ENCODE measurements at regions not wholly inside any gene's neighbourhood (a gene's known extent, or its start where the extent isn't known, plus 50 kb on each side); places are given as distances from the start of the nearest gene placed in this dataset.
A peak's percentile ranks its signal among the peaks of the same experiment; 100 is the strongest.

DNA sequence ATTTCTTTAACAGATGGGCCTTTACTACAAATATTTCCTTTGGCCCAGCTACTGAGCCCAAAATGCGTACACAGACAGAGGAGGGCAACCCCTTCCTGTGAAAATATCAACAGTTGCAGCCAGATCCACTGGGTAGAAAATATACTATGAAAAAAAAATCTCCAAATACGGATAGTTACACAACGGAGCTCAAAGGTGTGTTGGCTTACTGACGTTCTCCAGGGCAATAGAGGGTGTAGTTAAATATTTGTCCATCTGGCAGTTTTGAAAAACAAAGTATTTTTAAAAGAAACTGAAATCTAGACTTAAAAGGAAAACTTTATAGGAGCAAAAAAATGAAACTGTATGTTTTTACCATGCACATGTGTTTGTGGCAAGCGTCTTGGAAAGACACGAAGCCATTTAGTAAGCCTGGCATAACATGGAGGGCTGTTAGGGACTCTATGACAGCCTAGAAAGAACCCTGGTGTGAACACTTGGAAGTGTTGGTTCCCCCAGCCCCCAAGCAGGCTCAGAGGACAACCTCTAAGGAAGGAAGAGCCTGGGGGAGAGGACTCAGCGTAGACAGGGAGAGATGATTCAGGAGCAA lies 157.8 kb upstream of the TRPM3 start:
- peaks cover 14% of the 10 kb centered on the region for H3K4me1 ChIP-seq
- no peak for TF ChIP-seq EZH2phosphoT487 (IDR thresholded peaks at IDR 0.05)
- peak overlapping the region; percentile 24 for H3K27ac Mint-ChIP-seq
- no peaks in the 10 kb centered on the region for H3K27me3 ChIP-seq
- no peaks in the 10 kb centered on the region for H3K27me3 Mint-ChIP-seq (ENCODE audit: insufficient read depth, low read depth)
- H3K4me3 Mint-ChIP-seq, result no peak overlapping the region
- no peaks in the 10 kb centered on the region for H3K79me2 ChIP-seq (ENCODE audit: low read depth)
- no peak overlapping the region for H3K4me2 ChIP-seq
- no peaks in the 10 kb centered on the region for H4K20me1 ChIP-seq (ENCODE audit: low read depth)
- no peak for DNase-seq (ENCODE audit: low spot score)
- no peak overlapping the region for H2AFZ ChIP-seq (replicated peaks)
- H3K27ac ChIP-seq, result no peak overlapping the region
- H3K9me3 ChIP-seq (ENCODE audit: low read depth), result no peaks in the 10 kb centered on the region
- no peak overlapping the region for H3K9ac ChIP-seq
- H3K4me3 ChIP-seq, result no peak overlapping the region
- H3K9me3 Mint-ChIP-seq, result peaks cover 15% of the 10 kb centered on the region
- H3K4me1 Mint-ChIP-seq, result peaks cover 15% of the 10 kb centered on the region
- H3K36me3 ChIP-seq, result no peaks in the 10 kb centered on the region
- peaks cover 13% of the 10 kb centered on the region for H3F3A ChIP-seq (ENCODE audit: low read depth)
- H3K36me3 Mint-ChIP-seq, result peaks cover 2% of the 10 kb centered on the region

DNA sequence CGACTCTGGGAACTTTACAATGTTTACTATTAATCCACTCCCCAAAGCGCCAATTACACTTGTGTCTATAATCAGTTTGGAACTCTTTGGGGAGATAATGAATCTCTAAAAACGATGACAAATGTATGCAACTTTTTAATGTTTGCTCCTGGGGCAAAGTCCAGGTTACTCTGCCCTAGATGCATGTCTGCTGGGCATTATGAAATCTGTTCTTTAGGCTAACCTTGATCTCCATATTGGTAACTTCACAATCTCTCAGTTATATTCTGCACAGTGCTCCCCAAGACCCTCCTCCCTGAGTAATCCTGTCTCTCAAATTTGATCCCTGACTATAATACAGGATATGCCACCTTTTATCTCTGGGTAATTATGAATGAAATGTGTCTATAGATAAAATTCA lies 152.2 kb upstream of the TRPM3 start:
- Histone ChIP-seq H3K4me3 (no peak overlapping the region), H3K9ac (no peak overlapping the region), H4K20me1 (ENCODE audit: low read depth) (no peaks in the 10 kb centered on the region), H3K27me3 (no peaks in the 10 kb centered on the region), H3K79me2 (ENCODE audit: low read depth) (no peaks in the 10 kb centered on the region), H3K4me1 (peaks cover 68% of the 10 kb centered on the region), H3K27ac (peak overlapping the region; percentile 79), H3K4me2 (peak overlapping the region; percentile 57), H3F3A (ENCODE audit: low read depth) (peaks cover 64% of the 10 kb centered on the region), H3K9me3 (ENCODE audit: low read depth) (no peaks in the 10 kb centered on the region), H2AFZ (replicated peaks) (no peak overlapping the region), H3K36me3 (no peaks in the 10 kb centered on the region)
- H3K36me3 Mint-ChIP-seq, result peaks cover 2% of the 10 kb centered on the region
- H3K4me1 Mint-ChIP-seq, result peaks cover 60% of the 10 kb centered on the region
- DNase-seq (ENCODE audit: low spot score), result no peak
- TF ChIP-seq EZH2 (IDR thresholded peaks at IDR 0.05) (no peak), CTCF (IDR thresholded peaks at IDR 0.05) (no peak), EZH2phosphoT487 (IDR thresholded peaks at IDR 0.05) (no peak)
- no peaks in the 10 kb centered on the region for H3K9me3 Mint-ChIP-seq
- H3K4me3 Mint-ChIP-seq, result no peak overlapping the region
- peak overlapping the region; percentile 8 for H3K27ac Mint-ChIP-seq
- peaks cover 5% of the 10 kb centered on the region for H3K27me3 Mint-ChIP-seq (ENCODE audit: insufficient read depth, low read depth)

DNA sequence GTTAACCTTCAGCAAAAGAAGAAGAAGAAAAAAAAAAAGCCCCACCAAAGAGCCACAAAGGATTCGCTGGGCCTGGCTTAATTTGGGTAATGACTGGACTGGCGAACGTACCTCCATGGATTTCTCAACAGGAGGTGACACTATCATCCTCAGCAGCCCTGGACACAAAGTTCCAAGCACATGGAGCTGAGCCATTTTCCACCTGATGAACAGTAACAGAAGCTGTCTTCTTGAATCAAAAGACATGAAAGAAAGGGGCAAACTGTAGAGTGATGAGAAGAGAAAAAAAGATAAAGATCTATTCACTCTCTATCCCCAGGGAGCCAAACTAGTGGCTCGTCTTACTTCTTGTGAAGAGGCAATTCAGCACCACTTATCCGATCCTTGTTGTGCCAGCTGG lies 150.2 kb upstream of the TRPM3 start:
- peaks cover 68% of the 10 kb centered on the region for H3F3A ChIP-seq (ENCODE audit: low read depth)
- DNase-seq (ENCODE audit: low spot score), result peak; percentile 90
- no peaks in the 10 kb centered on the region for H3K79me2 ChIP-seq (ENCODE audit: low read depth)
- Mint-ChIP-seq H3K4me3 (no peak overlapping the region), H3K36me3 (peaks cover 1% of the 10 kb centered on the region), H3K27me3 (ENCODE audit: insufficient read depth, low read depth) (peaks cover 5% of the 10 kb centered on the region), H3K27ac (peak overlapping the region; percentile 82), H3K4me1 (peaks cover 68% of the 10 kb centered on the region), H3K9me3 (no peaks in the 10 kb centered on the region)
- peaks cover 88% of the 10 kb centered on the region for H3K4me1 ChIP-seq
- H3K27me3 ChIP-seq, result no peaks in the 10 kb centered on the region
- no peak overlapping the region for H2AFZ ChIP-seq (replicated peaks)
- H4K20me1 ChIP-seq (ENCODE audit: low read depth), result no peaks in the 10 kb centered on the region
- H3K36me3 ChIP-seq, result no peaks in the 10 kb centered on the region
- TF ChIP-seq EZH2phosphoT487 (IDR thresholded peaks at IDR 0.05) (peak; percentile 53), CTCF (IDR thresholded peaks at IDR 0.05) (no peak)
- peak overlapping the region; percentile 71 for H3K4me2 ChIP-seq
- peak overlapping the region; percentile 25 for H3K27ac ChIP-seq
- no peak overlapping the region for H3K9ac ChIP-seq
- peak overlapping the region; percentile 21 for H3K4me3 ChIP-seq
- no peaks in the 10 kb centered on the region for H3K9me3 ChIP-seq (ENCODE audit: low read depth)

GRCh38 chr9:71270554-71270953 lies 149.1 kb upstream of the TRPM3 start:
- no peak overlapping the region for H3K9ac ChIP-seq
- H2AFZ ChIP-seq (replicated peaks), result no peak overlapping the region
- Mint-ChIP-seq H3K4me1 (peaks cover 78% of the 10 kb centered on the region), H3K27ac (peak overlapping the region; percentile 92), H3K36me3 (peaks cover 1% of the 10 kb centered on the region), H3K9me3 (no peaks in the 10 kb centered on the region), H3K4me3 (peak overlapping the region; percentile 14), H3K27me3 (ENCODE audit: insufficient read depth, low read depth) (peaks cover 5% of the 10 kb centered on the region)
- no peak overlapping the region for H3K4me3 ChIP-seq
- H3K9me3 ChIP-seq (ENCODE audit: low read depth), result no peaks in the 10 kb centered on the region
- peak overlapping the region; percentile 66 for H3K27ac ChIP-seq
- DNase-seq (ENCODE audit: low spot score), result no peak
- TF ChIP-seq EZH2phosphoT487 (IDR thresholded peaks at IDR 0.05) (no peak), EZH2 (IDR thresholded peaks at IDR 0.05) (no peak), CTCF (IDR thresholded peaks at IDR 0.05) (no peak)
- no peaks in the 10 kb centered on the region for H3K27me3 ChIP-seq
- H3K36me3 ChIP-seq, result no peaks in the 10 kb centered on the region
- no peaks in the 10 kb centered on the region for H3K79me2 ChIP-seq (ENCODE audit: low read depth)
- no peaks in the 10 kb centered on the region for H4K20me1 ChIP-seq (ENCODE audit: low read depth)
- peaks cover 98% of the 10 kb centered on the region for H3K4me1 ChIP-seq
- peak overlapping the region; percentile 71 for H3K4me2 ChIP-seq
- H3F3A ChIP-seq (ENCODE audit: low read depth), result peaks cover 77% of the 10 kb centered on the region
